ENCODE measurements at regions not wholly inside any gene's neighbourhood (a gene's known extent, or its start where the extent isn't known, plus 50 kb on each side); places are given as distances from the start of the nearest gene placed in this dataset.
"Not testable (repeated sequence)": the region's sequence is repeated elsewhere in the genome, so short reads cannot be mapped to it uniquely, and the experiment has no call there.

- Mint-ChIP-seq H3K4me1 (peaks cover 69% of the 10 kb centered on the region), H3K36me3 (ENCODE audit: low read depth) (no peaks in the 10 kb centered on the region), H3K27ac (peak overlapping the region; percentile 95), H3K9me3 (no peaks in the 10 kb centered on the region), H3K27me3 (peaks cover 2% of the 10 kb centered on the region), H3K4me3 (no peak overlapping the region)
- DNase-seq (no peak), ATAC-seq (no peak)
Measured at GRCh38 chr3:177338697-177339219, 141.5 kb upstream of the TBL1XR1 start.

- not testable (repeated sequence) for DNase-seq; ATAC-seq; H3K9me3 Mint-ChIP-seq; H3K27me3 Mint-ChIP-seq; H3K36me3 Mint-ChIP-seq (ENCODE audit: low read depth); H3K4me3 Mint-ChIP-seq
- H3K4me1 Mint-ChIP-seq: peaks cover 67% of the 10 kb centered on the region
- H3K27ac Mint-ChIP-seq: peak overlapping the region; percentile 95
Measured at GRCh38 chr3:177339220-177339703, 142.0 kb upstream of the TBL1XR1 start.

- ATAC-seq: no peak
- H3K27me3 Mint-ChIP-seq: peaks cover 2% of the 10 kb centered on the region
- H3K27ac Mint-ChIP-seq: no peak overlapping the region
- H3K4me1 Mint-ChIP-seq: peaks cover 73% of the 10 kb centered on the region
- H3K36me3 Mint-ChIP-seq (ENCODE audit: low read depth): no peaks in the 10 kb centered on the region
- no peaks in the 10 kb centered on the region for H3K9me3 Mint-ChIP-seq
- DNase-seq: no peak
- no peak overlapping the region for H3K4me3 Mint-ChIP-seq
Measured at GRCh38 chr3:177340243-177340830, 143.1 kb upstream of the TBL1XR1 start.

- no peak overlapping the region for H3K4me3 Mint-ChIP-seq
- H3K27ac Mint-ChIP-seq: no peak overlapping the region
- DNase-seq (no peak), ATAC-seq (no peak)
- no peaks in the 10 kb centered on the region for H3K9me3 Mint-ChIP-seq
- H3K27me3 Mint-ChIP-seq: peaks cover 2% of the 10 kb centered on the region
- H3K4me1 Mint-ChIP-seq: peaks cover 75% of the 10 kb centered on the region
- H3K36me3 Mint-ChIP-seq (ENCODE audit: low read depth): no peaks in the 10 kb centered on the region
Measured at GRCh38 chr3:177341736-177342419, 144.6 kb upstream of the TBL1XR1 start.

- H3K27me3 Mint-ChIP-seq: no peaks in the 10 kb centered on the region
- H3K36me3 Mint-ChIP-seq (ENCODE audit: low read depth): no peaks in the 10 kb centered on the region
- no peak overlapping the region for H3K4me3 Mint-ChIP-seq
- no peak overlapping the region for H3K27ac Mint-ChIP-seq
- DNase-seq (no peak), ATAC-seq (no peak)
- no peaks in the 10 kb centered on the region for H3K9me3 Mint-ChIP-seq
- H3K4me1 Mint-ChIP-seq: peaks cover 72% of the 10 kb centered on the region
Measured at GRCh38 chr3:177343122-177343625, 145.9 kb upstream of the TBL1XR1 start.

GRCh38 chr3:177345049-177345972, 148.0 kb upstream of the TBL1XR1 start:
- Mint-ChIP-seq H3K27ac (peak overlapping the region; percentile 96), H3K9me3 (no peaks in the 10 kb centered on the region), H3K4me3 (peak overlapping the region; percentile 55), H3K27me3 (no peaks in the 10 kb centered on the region), H3K36me3 (ENCODE audit: low read depth) (no peaks in the 10 kb centered on the region), H3K4me1 (peaks cover 72% of the 10 kb centered on the region)
- ATAC-seq (peak; percentile 97), DNase-seq (peak; percentile 63)

- Mint-ChIP-seq H3K36me3 (ENCODE audit: low read depth) (no peaks in the 10 kb centered on the region), H3K27ac (peak overlapping the region; percentile 96), H3K4me1 (peaks cover 76% of the 10 kb centered on the region), H3K9me3 (no peaks in the 10 kb centered on the region), H3K27me3 (no peaks in the 10 kb centered on the region), H3K4me3 (peak overlapping the region; percentile 55)
- ATAC-seq (peak; percentile 26), DNase-seq (no peak)
Measured at GRCh38 chr3:177345973-177346503, 148.8 kb upstream of the TBL1XR1 start.

GRCh38 chr3:177346878-177347277, 149.6 kb upstream of the TBL1XR1 start:
- Mint-ChIP-seq H3K27me3 (no peaks in the 10 kb centered on the region), H3K9me3 (no peaks in the 10 kb centered on the region), H3K4me1 (peaks cover 82% of the 10 kb centered on the region), H3K4me3 (no peak overlapping the region), H3K36me3 (ENCODE audit: low read depth) (no peaks in the 10 kb centered on the region), H3K27ac (no peak overlapping the region)
- ATAC-seq: no peak
- DNase-seq: no peak

- Mint-ChIP-seq H3K4me3 (no peak overlapping the region), H3K4me1 (peaks cover 85% of the 10 kb centered on the region), H3K9me3 (no peaks in the 10 kb centered on the region), H3K36me3 (ENCODE audit: low read depth) (no peaks in the 10 kb centered on the region), H3K27me3 (no peaks in the 10 kb centered on the region), H3K27ac (no peak overlapping the region)
- no peak for ATAC-seq
- DNase-seq: no peak
Measured at GRCh38 chr3:177347611-177348010, 150.3 kb upstream of the TBL1XR1 start.

- no peaks in the 10 kb centered on the region for H3K27me3 Mint-ChIP-seq
- no peak overlapping the region for H3K4me3 Mint-ChIP-seq
- no peaks in the 10 kb centered on the region for H3K36me3 Mint-ChIP-seq (ENCODE audit: low read depth)
- no peak overlapping the region for H3K27ac Mint-ChIP-seq
- DNase-seq (no peak), ATAC-seq (no peak)
- no peaks in the 10 kb centered on the region for H3K9me3 Mint-ChIP-seq
- peaks cover 81% of the 10 kb centered on the region for H3K4me1 Mint-ChIP-seq
Measured at GRCh38 chr3:177348974-177349373, 151.7 kb upstream of the TBL1XR1 start.

- no peaks in the 10 kb centered on the region for H3K36me3 Mint-ChIP-seq (ENCODE audit: low read depth)
- peaks cover 79% of the 10 kb centered on the region for H3K4me1 Mint-ChIP-seq
- H3K9me3 Mint-ChIP-seq: no peaks in the 10 kb centered on the region
- no peak for DNase-seq
- ATAC-seq: no peak
- no peak overlapping the region for H3K27ac Mint-ChIP-seq
- no peak overlapping the region for H3K4me3 Mint-ChIP-seq
- H3K27me3 Mint-ChIP-seq: no peaks in the 10 kb centered on the region
Measured at GRCh38 chr3:177349384-177349783, 152.1 kb upstream of the TBL1XR1 start.

GRCh38 chr3:177350121-177350520, 152.8 kb upstream of the TBL1XR1 start:
- peaks cover 74% of the 10 kb centered on the region for H3K4me1 Mint-ChIP-seq
- DNase-seq (no peak), ATAC-seq (no peak)
- H3K9me3 Mint-ChIP-seq: no peaks in the 10 kb centered on the region
- H3K27me3 Mint-ChIP-seq: no peaks in the 10 kb centered on the region
- no peak overlapping the region for H3K27ac Mint-ChIP-seq
- no peaks in the 10 kb centered on the region for H3K36me3 Mint-ChIP-seq (ENCODE audit: low read depth)
- no peak overlapping the region for H3K4me3 Mint-ChIP-seq

GRCh38 chr3:177351206-177351605, 153.9 kb upstream of the TBL1XR1 start:
- peaks cover 69% of the 10 kb centered on the region for H3K4me1 Mint-ChIP-seq
- ATAC-seq (no peak), DNase-seq (no peak)
- no peaks in the 10 kb centered on the region for H3K9me3 Mint-ChIP-seq
- H3K27me3 Mint-ChIP-seq: no peaks in the 10 kb centered on the region
- H3K4me3 Mint-ChIP-seq: no peak overlapping the region
- H3K36me3 Mint-ChIP-seq (ENCODE audit: low read depth): peaks cover 1% of the 10 kb centered on the region
- H3K27ac Mint-ChIP-seq: peak overlapping the region; percentile 10

- Mint-ChIP-seq H3K4me3 (no peak overlapping the region), H3K27me3 (no peaks in the 10 kb centered on the region), H3K9me3 (no peaks in the 10 kb centered on the region), H3K27ac (peak overlapping the region; percentile 75), H3K4me1 (peaks cover 70% of the 10 kb centered on the region), H3K36me3 (ENCODE audit: low read depth) (peaks cover 1% of the 10 kb centered on the region)
- no peak for DNase-seq
- peak; percentile 93 for ATAC-seq
Measured at GRCh38 chr3:177351757-177352158, 154.5 kb upstream of the TBL1XR1 start.

Measured in activated naive CD8-positive, alpha-beta T cell treated with anti-CD3 and anti-CD28 coated beads, Interleukin-2, amount 50 U/mL, for 24 hours (primary cell).